MM.1S (cell line): ENCODE measurements at regions not wholly inside any gene's neighbourhood (a gene's known extent, or its start where the extent isn't known, plus 50 kb on each side); places are given as distances from the start of the nearest gene placed in this dataset.

ENCODE experiments used
- EZH2phosphoT487 ChIP-seq: fragments of 300-600 bp; sonication (generic); IDR thresholded peaks from 2 replicates; pipeline ENCODE4 v1.6.1; 2018; ENCODE audit warnings: antibody characterized with exemption, low read length
- TF ChIP-seq, protein P1 (sequence below): fragments of 300-600 bp; sonication (generic); IDR thresholded peaks from 2 replicates; pipeline ENCODE4 v1.5.1; 2016; ENCODE audit warnings: antibody characterized with exemption, low read length, mixed read lengths

DNA sequence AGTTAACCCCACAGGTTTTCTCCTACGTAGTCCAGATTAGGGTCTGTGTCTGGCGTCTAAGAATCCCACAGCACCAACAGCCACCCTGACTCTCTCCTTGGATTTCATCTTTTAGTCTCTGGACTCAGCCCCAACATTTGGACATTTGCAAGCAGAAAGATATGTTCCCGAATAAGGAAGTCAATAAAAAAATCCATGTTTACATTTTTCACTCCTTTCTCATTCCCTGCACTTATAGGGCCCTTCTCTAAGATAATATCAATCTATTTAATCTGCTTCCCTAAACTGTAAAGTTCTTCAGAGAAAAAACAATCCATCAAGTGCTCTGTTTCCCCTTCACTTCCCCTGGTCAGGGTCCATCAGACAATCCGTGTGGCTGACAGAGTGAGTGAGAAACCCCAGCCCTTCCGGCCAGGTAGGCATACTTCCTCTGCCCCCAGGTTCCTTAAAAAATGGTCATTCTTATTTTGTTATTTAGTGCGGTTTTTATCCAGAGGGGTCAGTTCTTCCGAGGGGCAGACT lies 105.9 kb upstream of the CDC42BPA start:
- TF ChIP-seq, protein P1, sequence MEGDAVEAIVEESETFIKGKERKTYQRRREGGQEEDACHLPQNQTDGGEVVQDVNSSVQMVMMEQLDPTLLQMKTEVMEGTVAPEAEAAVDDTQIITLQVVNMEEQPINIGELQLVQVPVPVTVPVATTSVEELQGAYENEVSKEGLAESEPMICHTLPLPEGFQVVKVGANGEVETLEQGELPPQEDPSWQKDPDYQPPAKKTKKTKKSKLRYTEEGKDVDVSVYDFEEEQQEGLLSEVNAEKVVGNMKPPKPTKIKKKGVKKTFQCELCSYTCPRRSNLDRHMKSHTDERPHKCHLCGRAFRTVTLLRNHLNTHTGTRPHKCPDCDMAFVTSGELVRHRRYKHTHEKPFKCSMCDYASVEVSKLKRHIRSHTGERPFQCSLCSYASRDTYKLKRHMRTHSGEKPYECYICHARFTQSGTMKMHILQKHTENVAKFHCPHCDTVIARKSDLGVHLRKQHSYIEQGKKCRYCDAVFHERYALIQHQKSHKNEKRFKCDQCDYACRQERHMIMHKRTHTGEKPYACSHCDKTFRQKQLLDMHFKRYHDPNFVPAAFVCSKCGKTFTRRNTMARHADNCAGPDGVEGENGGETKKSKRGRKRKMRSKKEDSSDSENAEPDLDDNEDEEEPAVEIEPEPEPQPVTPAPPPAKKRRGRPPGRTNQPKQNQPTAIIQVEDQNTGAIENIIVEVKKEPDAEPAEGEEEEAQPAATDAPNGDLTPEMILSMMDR, result no peak
- TF ChIP-seq EZH2phosphoT487, result no peak
